HG03460 (cell line): ENCODE measurements at regions not wholly inside any gene's neighbourhood (a gene's known extent, or its start where the extent isn't known, plus 50 kb on each side); places are given as distances from the start of the nearest gene placed in this dataset.
"Not testable (repeated sequence)": the region's sequence is repeated elsewhere in the genome, so short reads cannot be mapped to it uniquely, and the experiment has no call there.

Experiments used
- ATAC-seq: cut with Tn5 transposase; IDR thresholded peaks from one replicate; pipeline ENCODE4 v1.9.1; 2021; ENCODE audit not compliant: unreplicated experiment

GRCh38 chr7:118898284-118898683 is 673.8 kb downstream of the ANKRD7 start:
- no peak for ATAC-seq

GRCh38 chr7:118902600-118902999 is 678.1 kb downstream of the ANKRD7 start:
- ATAC-seq: no peak

GRCh38 chr7:118907911-118908527 is 683.5 kb downstream of the ANKRD7 start:
- ATAC-seq: no peak

- ATAC-seq: not testable (repeated sequence)
These were observed 691.6 kb downstream of the ANKRD7 start for GRCh38 chr7:118916120-118916519.

- no peak for ATAC-seq
These were observed 694.1 kb downstream of the ANKRD7 start for GRCh38 chr7:118918556-118918955.

GRCh38 chr7:118938845-118939244 is 714.3 kb downstream of the ANKRD7 start:
- no peak for ATAC-seq

GRCh38 chr7:118944271-118944670 is 719.8 kb downstream of the ANKRD7 start:
- ATAC-seq: no peak

- no peak for ATAC-seq
These were observed 721.6 kb downstream of the ANKRD7 start for GRCh38 chr7:118945911-118946682.

- no peak for ATAC-seq
These were observed 724.0 kb downstream of the ANKRD7 start for GRCh38 chr7:118948508-118948907.

GRCh38 chr7:118949031-118949430 is 724.5 kb downstream of the ANKRD7 start:
- ATAC-seq: no peak

- not testable (repeated sequence) for ATAC-seq
These were observed 731.8 kb downstream of the ANKRD7 start for GRCh38 chr7:118956285-118956684.

- no peak for ATAC-seq
These were observed 744.9 kb downstream of the ANKRD7 start for GRCh38 chr7:118969370-118969769.

GRCh38 chr7:118971706-118972105 is 747.2 kb downstream of the ANKRD7 start:
- ATAC-seq: no peak

GRCh38 chr7:118974836-118975235 is 750.3 kb downstream of the ANKRD7 start:
- ATAC-seq: no peak

GRCh38 chr7:118995350-118995749 is 770.8 kb downstream of the ANKRD7 start:
- no peak for ATAC-seq

- ATAC-seq: no peak
These were observed 782.7 kb downstream of the ANKRD7 start for GRCh38 chr7:119007236-119007635.

GRCh38 chr7:119010635-119011034 is 786.1 kb downstream of the ANKRD7 start:
- ATAC-seq: no peak

- no peak for ATAC-seq
These were observed 801.9 kb downstream of the ANKRD7 start for GRCh38 chr7:119026391-119026790.

- ATAC-seq: no peak
These were observed 804.2 kb downstream of the ANKRD7 start for GRCh38 chr7:119028736-119029135.

GRCh38 chr7:119032136-119032535 is 807.6 kb downstream of the ANKRD7 start:
- not testable (repeated sequence) for ATAC-seq

GRCh38 chr7:119033641-119034040 is 809.1 kb downstream of the ANKRD7 start:
- ATAC-seq: no peak

GRCh38 chr7:119037941-119038340 is 813.4 kb downstream of the ANKRD7 start:
- ATAC-seq: no peak

GRCh38 chr7:119046068-119046467 is 821.6 kb downstream of the ANKRD7 start:
- ATAC-seq: no peak
